Activated CD4-positive, alpha-beta T cell treated with anti-CD3 and anti-CD28 coated beads, Interleukin-2, amount 50 U/mL, for 24 hours (primary cell): ENCODE measurements at regions not wholly inside any gene's neighbourhood (a gene's known extent, or its start where the extent isn't known, plus 50 kb on each side); places are given as distances from the start of the nearest gene placed in this dataset.

Source experiments
- DNase-seq, 2 donors: peaks; one replicate each; pipeline ENCODE4 v3.0.0-alpha.2; 2020; ENCODE audit warnings: low read depth in 1 of 2, low spot score in 1 of 2

GRCh38 chr10:31263903-31264302 lies 55.1 kb upstream of the ZEB1 start:
- DNase-seq = no peak

- DNase-seq = no peak
Measured at GRCh38 chr10:31268444-31269303, 50.3 kb upstream of the ZEB1 start.
